Right lobe of liver (tissue), 4 donors: ENCODE measurements at regions not wholly inside any gene's neighbourhood (a gene's known extent, or its start where the extent isn't known, plus 50 kb on each side); places are given as distances from the start of the nearest gene placed in this dataset.

Experiments
- CTCF ChIP-seq, 4 donors: fragments of 200-600 bp in 3 of 4; fragments of 450-650 bp in 1 of 4; IDR thresholded peaks; one replicate each; pipeline versions ENCODE4 v1.5.1 to v1.8.0; 2016 to 2022; ENCODE audit warnings: antibody characterized with exemption in 4 of 4, mild to moderate bottlenecking in 2 of 4
- POLR2A ChIP-seq: fragments of 450-650 bp; IDR thresholded peaks from one replicate; pipeline ENCODE4 v1.6.1; 2017; ENCODE audit warnings: antibody characterized with exemption, mild to moderate bottlenecking
- donor health status: DM: no; HTN: no; CAD: no.
- donor health status: DM: no; HTN: no; CAD: no.
- donor health status: DM: no; HTN: yes; CAD: no.

DNA sequence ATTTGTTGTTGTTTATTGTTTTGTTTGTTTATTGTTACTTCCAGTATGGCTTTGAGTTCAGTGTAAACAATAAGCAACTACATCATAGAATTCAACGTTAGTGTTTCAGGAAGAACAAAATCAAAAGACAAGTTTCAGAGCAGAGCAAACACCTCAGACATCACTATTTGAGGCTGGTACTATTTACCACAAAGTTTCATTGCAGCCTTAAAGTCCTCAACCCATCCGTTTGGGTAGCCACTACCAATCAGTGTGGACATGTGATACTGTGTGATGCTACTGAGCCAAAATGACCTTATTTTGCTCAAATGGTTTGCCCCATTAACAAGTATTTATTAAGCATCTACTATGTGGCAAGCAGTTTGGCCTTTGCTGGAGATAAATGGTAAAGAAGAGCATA lies 458.5 kb upstream of the PTGER4 start:
- TF ChIP-seq CTCF (IDR thresholded peaks at IDR 0.05) (no peak), POLR2A (no peak)
